ENCODE measurements at regions not wholly inside any gene's neighbourhood (a gene's known extent, or its start where the extent isn't known, plus 50 kb on each side); places are given as distances from the start of the nearest gene placed in this dataset.
"Not testable (repeated sequence)": the region's sequence is repeated elsewhere in the genome, so short reads cannot be mapped to it uniquely, and the experiment has no call there.

DNA sequence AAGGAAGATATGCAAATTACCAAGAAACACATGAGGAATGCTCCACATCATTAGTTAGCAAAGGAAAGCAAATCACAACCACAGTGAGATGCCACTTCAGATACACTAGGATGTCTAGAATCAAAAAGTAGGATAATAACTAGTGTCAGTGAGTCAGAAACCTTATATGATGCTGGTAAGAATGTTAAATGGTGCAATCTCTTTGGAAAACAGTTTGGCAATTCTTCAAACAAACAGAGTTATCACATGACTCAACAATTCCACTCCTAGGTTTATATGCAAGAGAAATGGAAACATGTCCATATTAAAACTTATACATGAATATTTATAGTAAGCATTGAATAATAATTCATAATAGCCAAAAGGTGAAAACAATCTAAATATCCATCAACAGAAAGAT, 220.9 kb downstream of the FOXG1 start:
- no peaks in the 10 kb centered on the region for H3K79me1 ChIP-seq (ENCODE audit: insufficient read depth, low read depth, low read length, poor library complexity, severe bottlenecking)
- H3K9me3 ChIP-seq (ENCODE audit: control insufficient read depth, low read depth, low read length) = no peaks in the 10 kb centered on the region
- no peak overlapping the region for H2BK20ac ChIP-seq (ENCODE audit: low read depth, low read length, poor library complexity, severe bottlenecking)
- H3K4me2 ChIP-seq (ENCODE audit: insufficient read depth, insufficient read length, low read length) = no peak overlapping the region
- H2BK120ac ChIP-seq (ENCODE audit: low read depth, low read length, poor library complexity, severe bottlenecking) = no peak overlapping the region
- H4K20me1 ChIP-seq (ENCODE audit: control insufficient read depth, insufficient read depth, insufficient read length) = no peaks in the 10 kb centered on the region
- no peak for DNase-seq
- H3K36me3 Mint-ChIP-seq (ENCODE audit: insufficient read depth in 1 of 3, low read depth in 3 of 3) = no peaks in the 10 kb centered on the region; a peak in 1 of 7 replicates
- no peak overlapping the region for H3K9ac ChIP-seq (ENCODE audit: extremely low read depth, insufficient read length, low read length)
- H2BK12ac ChIP-seq (ENCODE audit: insufficient read length, low read depth, low read length) = no peak overlapping the region
- TF ChIP-seq, protein P1, sequence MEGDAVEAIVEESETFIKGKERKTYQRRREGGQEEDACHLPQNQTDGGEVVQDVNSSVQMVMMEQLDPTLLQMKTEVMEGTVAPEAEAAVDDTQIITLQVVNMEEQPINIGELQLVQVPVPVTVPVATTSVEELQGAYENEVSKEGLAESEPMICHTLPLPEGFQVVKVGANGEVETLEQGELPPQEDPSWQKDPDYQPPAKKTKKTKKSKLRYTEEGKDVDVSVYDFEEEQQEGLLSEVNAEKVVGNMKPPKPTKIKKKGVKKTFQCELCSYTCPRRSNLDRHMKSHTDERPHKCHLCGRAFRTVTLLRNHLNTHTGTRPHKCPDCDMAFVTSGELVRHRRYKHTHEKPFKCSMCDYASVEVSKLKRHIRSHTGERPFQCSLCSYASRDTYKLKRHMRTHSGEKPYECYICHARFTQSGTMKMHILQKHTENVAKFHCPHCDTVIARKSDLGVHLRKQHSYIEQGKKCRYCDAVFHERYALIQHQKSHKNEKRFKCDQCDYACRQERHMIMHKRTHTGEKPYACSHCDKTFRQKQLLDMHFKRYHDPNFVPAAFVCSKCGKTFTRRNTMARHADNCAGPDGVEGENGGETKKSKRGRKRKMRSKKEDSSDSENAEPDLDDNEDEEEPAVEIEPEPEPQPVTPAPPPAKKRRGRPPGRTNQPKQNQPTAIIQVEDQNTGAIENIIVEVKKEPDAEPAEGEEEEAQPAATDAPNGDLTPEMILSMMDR (conservative IDR thresholded peaks at IDR 0.05) = no peak
- H3K18ac ChIP-seq (ENCODE audit: insufficient read length, low read depth, low read length) = no peak overlapping the region
- no peaks in the 10 kb centered on the region for H3K79me2 ChIP-seq (ENCODE audit: insufficient read depth, low read length)
- H3K23ac ChIP-seq (ENCODE audit: insufficient read length, low read depth, low read length) = no peak overlapping the region
- no peaks in the 10 kb centered on the region for H3K23me2 ChIP-seq (ENCODE audit: insufficient read length, low read depth, low read length, poor library complexity, severe bottlenecking)
- H3T11ph ChIP-seq (ENCODE audit: low read length) = no peak overlapping the region
- H3K27ac ChIP-seq (ENCODE audit: insufficient read length, low read depth, low read length) = no peak overlapping the region
- H2AK5ac ChIP-seq (ENCODE audit: insufficient read length, low read length) = no peak overlapping the region
- H3K56ac ChIP-seq (ENCODE audit: insufficient read length, low read depth, low read length) = no peak overlapping the region
- H4K91ac ChIP-seq (ENCODE audit: insufficient read length, low read depth, low read length) = no peak overlapping the region
- H3K9me3 Mint-ChIP-seq = no peaks in the 10 kb centered on the region; a peak in 1 of 5 replicates
- no peak overlapping the region for H3K14ac ChIP-seq (ENCODE audit: insufficient read depth, low read length)
- no peak overlapping the region for H3K4ac ChIP-seq (ENCODE audit: low read depth, low read length)
- no peak overlapping the region for H4K5ac ChIP-seq (ENCODE audit: insufficient read length, low read depth, low read length)
- H3K4me1 Mint-ChIP-seq = no peaks in the 10 kb centered on the region
- H4K8ac ChIP-seq (replicated peaks; ENCODE audit: insufficient read length, low read depth, low read length) = no peak overlapping the region
- H2BK5ac ChIP-seq (ENCODE audit: insufficient read length, low read length) = no peak overlapping the region
- no peaks in the 10 kb centered on the region; the same call in 1 of the 2 replicates for H3K27me3 Mint-ChIP-seq (ENCODE audit: low read depth)
- H3K27me3 ChIP-seq (ENCODE audit: insufficient read depth, low read length) = no peaks in the 10 kb centered on the region
- no peaks in the 10 kb centered on the region for H3K4me1 ChIP-seq (ENCODE audit: insufficient read depth, low read length)
- H2BK15ac ChIP-seq (ENCODE audit: low read depth, low read length) = no peak overlapping the region
- H3K4me3 Mint-ChIP-seq = no peak overlapping the region
- no peak overlapping the region for H2AFZ ChIP-seq (ENCODE audit: low read length)
- no peak overlapping the region for H3K27ac Mint-ChIP-seq

DNA sequence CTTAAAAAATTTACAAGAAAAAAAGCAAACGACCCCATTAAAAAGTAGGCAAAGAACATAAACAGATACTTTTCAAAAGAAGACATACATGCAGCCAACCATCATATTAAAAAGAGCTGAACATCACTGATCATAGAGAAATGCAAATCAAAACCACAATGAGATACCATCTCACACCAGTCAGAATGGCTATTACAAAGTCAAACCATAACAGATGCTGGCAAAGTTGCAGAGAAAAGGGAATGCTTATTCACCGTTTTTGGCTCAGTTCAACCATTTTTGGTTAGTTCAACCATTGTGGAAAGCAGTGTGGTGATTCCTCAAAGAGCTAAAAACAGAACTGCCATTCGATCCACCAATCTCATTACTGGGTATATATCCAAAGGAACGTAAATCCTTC, 230.6 kb downstream of the FOXG1 start:
- H3K79me1 ChIP-seq (ENCODE audit: insufficient read depth, low read depth, low read length, poor library complexity, severe bottlenecking); H2BK15ac ChIP-seq (ENCODE audit: low read depth, low read length); H3K4me3 Mint-ChIP-seq; H2BK12ac ChIP-seq (ENCODE audit: insufficient read length, low read depth, low read length); H2BK5ac ChIP-seq (ENCODE audit: insufficient read length, low read length); H3K27ac ChIP-seq (ENCODE audit: insufficient read length, low read depth, low read length); H3K23me2 ChIP-seq (ENCODE audit: insufficient read length, low read depth, low read length, poor library complexity, severe bottlenecking); H3K27me3 Mint-ChIP-seq (ENCODE audit: low read depth); H2BK20ac ChIP-seq (ENCODE audit: low read depth, low read length, poor library complexity, severe bottlenecking); H3K4me1 Mint-ChIP-seq; H3K79me2 ChIP-seq (ENCODE audit: insufficient read depth, low read length); H2BK120ac ChIP-seq (ENCODE audit: low read depth, low read length, poor library complexity, severe bottlenecking); H4K5ac ChIP-seq (ENCODE audit: insufficient read length, low read depth, low read length); H3K9ac ChIP-seq (ENCODE audit: extremely low read depth, insufficient read length, low read length); H3K56ac ChIP-seq (ENCODE audit: insufficient read length, low read depth, low read length); H4K91ac ChIP-seq (ENCODE audit: insufficient read length, low read depth, low read length); H3K9me3 ChIP-seq (ENCODE audit: control insufficient read depth, low read depth, low read length); H2AK5ac ChIP-seq (ENCODE audit: insufficient read length, low read length); H3T11ph ChIP-seq (ENCODE audit: low read length); H2AFZ ChIP-seq (ENCODE audit: low read length); H3K4me2 ChIP-seq (ENCODE audit: insufficient read depth, insufficient read length, low read length); H4K20me1 ChIP-seq (ENCODE audit: control insufficient read depth, insufficient read depth, insufficient read length); DNase-seq; H3K9me3 Mint-ChIP-seq; H3K4me1 ChIP-seq (ENCODE audit: insufficient read depth, low read length); H3K14ac ChIP-seq (ENCODE audit: insufficient read depth, low read length); H3K27ac Mint-ChIP-seq; H3K18ac ChIP-seq (ENCODE audit: insufficient read length, low read depth, low read length); H4K8ac ChIP-seq (replicated peaks; ENCODE audit: insufficient read length, low read depth, low read length); H3K4ac ChIP-seq (ENCODE audit: low read depth, low read length); H3K23ac ChIP-seq (ENCODE audit: insufficient read length, low read depth, low read length); H3K27me3 ChIP-seq (ENCODE audit: insufficient read depth, low read length): not testable (repeated sequence)
- H3K36me3 Mint-ChIP-seq (ENCODE audit: insufficient read depth in 1 of 3, low read depth in 3 of 3) = peaks cover 0 to 16% (median 0%) of the 10 kb centered on the region in 3 experiments; a peak in 2 of 7 replicates
- WGBS (ENCODE audit: extremely low coverage, insufficient read length, low lambda C conversion rate) = no CpG with 5 or more reads among the region's 4 CpGs

Data from H9 (cell line).